Vagina (tissue), 2 donors: ENCODE measurements at regions not wholly inside any gene's neighbourhood (a gene's known extent, or its start where the extent isn't known, plus 50 kb on each side); places are given as distances from the start of the nearest gene placed in this dataset.

Source experiments
- POLR2AphosphoS5 ChIP-seq, 2 donors: sonication (generic); formaldehyde crosslinking; IDR thresholded peaks; one replicate each; pipeline ENCODE4 v1.9.0; 2017; ENCODE audit warnings: antibody characterized with exemption in 2 of 2, mild to moderate bottlenecking in 2 of 2, low read depth in 1 of 2; ENCODE audit not compliant: insufficient read depth in 1 of 2
- TF ChIP-seq, protein P1 (sequence below), 3 experiments: fragments of 450-650 bp in 2 of 3; fragments of 200-600 bp in 1 of 3; sonication (generic) in 1 of 3; IDR thresholded peaks; one replicate each; pipeline ENCODE4 v1.5.1; 2017 to 2019; ENCODE audit warnings: antibody characterized with exemption in 3 of 3, mild to moderate bottlenecking in 2 of 3, moderate library complexity in 2 of 3

GRCh38 chr1:181317261-181317930 lies 165.9 kb upstream of the CACNA1E start:
- TF ChIP-seq, protein P1, sequence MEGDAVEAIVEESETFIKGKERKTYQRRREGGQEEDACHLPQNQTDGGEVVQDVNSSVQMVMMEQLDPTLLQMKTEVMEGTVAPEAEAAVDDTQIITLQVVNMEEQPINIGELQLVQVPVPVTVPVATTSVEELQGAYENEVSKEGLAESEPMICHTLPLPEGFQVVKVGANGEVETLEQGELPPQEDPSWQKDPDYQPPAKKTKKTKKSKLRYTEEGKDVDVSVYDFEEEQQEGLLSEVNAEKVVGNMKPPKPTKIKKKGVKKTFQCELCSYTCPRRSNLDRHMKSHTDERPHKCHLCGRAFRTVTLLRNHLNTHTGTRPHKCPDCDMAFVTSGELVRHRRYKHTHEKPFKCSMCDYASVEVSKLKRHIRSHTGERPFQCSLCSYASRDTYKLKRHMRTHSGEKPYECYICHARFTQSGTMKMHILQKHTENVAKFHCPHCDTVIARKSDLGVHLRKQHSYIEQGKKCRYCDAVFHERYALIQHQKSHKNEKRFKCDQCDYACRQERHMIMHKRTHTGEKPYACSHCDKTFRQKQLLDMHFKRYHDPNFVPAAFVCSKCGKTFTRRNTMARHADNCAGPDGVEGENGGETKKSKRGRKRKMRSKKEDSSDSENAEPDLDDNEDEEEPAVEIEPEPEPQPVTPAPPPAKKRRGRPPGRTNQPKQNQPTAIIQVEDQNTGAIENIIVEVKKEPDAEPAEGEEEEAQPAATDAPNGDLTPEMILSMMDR (IDR thresholded peaks at IDR 0.05) = no peak
- no peak for TF ChIP-seq POLR2AphosphoS5 (IDR thresholded peaks at IDR 0.05; ENCODE audit: insufficient read depth in 1 of 2, low read depth in 1 of 2)
